VCaP (cell line): ENCODE measurements at regions not wholly inside any gene's neighbourhood (a gene's known extent, or its start where the extent isn't known, plus 50 kb on each side); places are given as distances from the start of the nearest gene placed in this dataset.

Source experiments
- H3K27ac ChIP-seq: fragments of 450-650 bp; 2 replicates; pipeline ENCODE4 v1.5.1; 2017
- CTCF ChIP-seq: fragments of 450-650 bp; conservative IDR thresholded peaks from 2 replicates; pipeline ENCODE4 v1.5.1; 2017; ENCODE audit warnings: mild to moderate bottlenecking, moderate library complexity

DNA sequence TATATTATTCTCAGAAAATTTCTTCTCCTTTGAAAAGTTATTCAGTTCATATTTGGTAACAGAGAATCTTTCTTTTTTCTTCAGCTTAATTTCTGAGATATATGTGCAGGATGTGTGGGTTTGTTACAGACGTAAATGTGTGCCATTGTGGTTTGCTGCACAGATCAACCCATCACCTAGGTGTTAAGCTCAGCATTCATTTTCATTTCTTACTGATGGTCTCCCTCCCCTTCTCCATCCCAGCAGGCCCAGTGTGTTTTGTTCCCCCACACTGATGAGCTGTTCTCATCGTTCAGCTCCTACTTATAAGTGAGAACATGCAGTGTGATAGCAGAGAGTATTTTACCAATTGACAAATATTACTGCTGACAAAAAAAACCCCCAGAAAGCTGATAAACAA, 330.0 kb upstream of the CHD1 start:
- TF ChIP-seq CTCF, result no peak
- H3K27ac ChIP-seq, result no peak overlapping the region

- no peak overlapping the region for H3K27ac ChIP-seq
- TF ChIP-seq CTCF, result no peak
Observed at GRCh38 chr5:99248066-99248465, 319.3 kb upstream of the CHD1 start.

- H3K27ac ChIP-seq, result no peak overlapping the region
- no peak for TF ChIP-seq CTCF
Observed at GRCh38 chr5:99247346-99247745, 318.5 kb upstream of the CHD1 start.

DNA sequence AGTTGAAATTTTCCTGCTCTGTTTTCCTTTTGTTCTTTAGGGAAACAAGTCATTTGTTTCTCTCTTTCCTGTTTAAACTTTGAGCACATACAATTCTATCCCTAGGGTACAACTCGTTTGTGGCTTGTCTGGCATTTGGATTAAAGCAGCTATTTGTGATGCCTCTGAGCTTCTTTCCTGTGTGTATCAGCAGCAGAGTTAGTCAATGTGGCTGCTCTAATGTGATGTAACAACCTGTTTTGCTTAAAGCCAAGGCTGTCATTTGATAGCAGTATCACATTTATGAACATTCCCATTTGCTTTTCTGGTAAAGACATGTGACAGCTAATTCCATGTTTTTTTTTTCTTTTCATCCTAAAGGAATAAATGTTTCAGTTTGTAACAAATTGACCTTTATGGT, 314.3 kb upstream of the CHD1 start:
- TF ChIP-seq CTCF, result no peak
- H3K27ac ChIP-seq, result no peak overlapping the region

GRCh38 chr5:99239826-99240360, 311.1 kb upstream of the CHD1 start:
- H3K27ac ChIP-seq, result no peak overlapping the region
- TF ChIP-seq CTCF, result no peak

DNA sequence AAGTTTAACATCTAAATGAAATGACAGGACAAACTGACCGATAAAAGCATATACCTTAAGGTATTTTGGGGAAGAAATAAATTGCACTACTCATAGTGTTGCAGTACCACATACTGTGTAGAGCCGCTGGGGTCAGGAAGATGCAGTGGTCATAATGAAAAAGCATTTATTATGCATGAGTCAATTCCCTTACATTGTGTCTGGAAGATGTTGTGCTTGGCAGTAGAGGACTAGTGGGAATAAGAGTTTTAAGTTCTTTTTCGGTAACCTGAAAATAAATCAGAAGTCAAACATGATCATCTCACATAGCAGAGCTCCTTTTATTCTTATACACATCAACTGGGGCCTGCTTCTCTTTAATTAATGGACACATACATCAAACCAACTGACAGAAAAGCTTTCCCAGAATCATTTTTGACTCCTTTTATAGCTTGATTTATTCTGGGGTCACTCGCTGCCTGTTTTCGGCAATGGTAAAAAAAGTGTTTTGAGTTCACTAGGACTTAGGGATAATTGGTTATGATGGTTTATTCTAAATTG, 262.5 kb upstream of the CHD1 start:
- TF ChIP-seq CTCF, result no peak
- H3K27ac ChIP-seq, result no peak overlapping the region

- TF ChIP-seq CTCF, result no peak
- H3K27ac ChIP-seq, result no peak overlapping the region
Observed at GRCh38 chr5:99187611-99188010, 258.8 kb upstream of the CHD1 start.
